ENCODE measurements at regions not wholly inside any gene's neighbourhood (a gene's known extent, or its start where the extent isn't known, plus 50 kb on each side); places are given as distances from the start of the nearest gene placed in this dataset.
"Not testable (repeated sequence)": the region's sequence is repeated elsewhere in the genome, so short reads cannot be mapped to it uniquely, and the experiment has no call there.

GRCh38 chr12:3419558-3419957, 71.4 kb upstream of the PRMT8 start:
- DNase-seq (ENCODE audit: low spot score): no peak

GRCh38 chr12:3420693-3421092, 70.3 kb upstream of the PRMT8 start:
- no peak for DNase-seq (ENCODE audit: low spot score)

GRCh38 chr12:3421191-3421978, 69.6 kb upstream of the PRMT8 start:
- no peak for DNase-seq (ENCODE audit: low spot score)

- DNase-seq (ENCODE audit: low spot score): not testable (repeated sequence)
These were observed 66.2 kb upstream of the PRMT8 start for GRCh38 chr12:3424796-3425195.

GRCh38 chr12:3427956-3428355, 63.0 kb upstream of the PRMT8 start:
- no peak for DNase-seq (ENCODE audit: low spot score)

- DNase-seq (ENCODE audit: low spot score): no peak
These were observed 62.4 kb upstream of the PRMT8 start for GRCh38 chr12:3428631-3429030.

GRCh38 chr12:3429523-3429922, 61.5 kb upstream of the PRMT8 start:
- not testable (repeated sequence) for DNase-seq (ENCODE audit: low spot score)

- no peak for DNase-seq (ENCODE audit: low spot score)
These were observed 59.3 kb upstream of the PRMT8 start for GRCh38 chr12:3431686-3432085.

- DNase-seq (ENCODE audit: low spot score): peak; percentile 57
These were observed 58.7 kb upstream of the PRMT8 start for GRCh38 chr12:3432176-3432742.

- DNase-seq (ENCODE audit: low spot score): peak; percentile 14
These were observed 58.1 kb upstream of the PRMT8 start for GRCh38 chr12:3432868-3433267.

GRCh38 chr12:3436461-3437065, 54.4 kb upstream of the PRMT8 start:
- DNase-seq (ENCODE audit: low spot score): peak; percentile 73

GRCh38 chr12:3437986-3438385, 53.0 kb upstream of the PRMT8 start:
- DNase-seq (ENCODE audit: low spot score): peak; percentile 64

GRCh38 chr12:3438401-3438800, 52.6 kb upstream of the PRMT8 start:
- DNase-seq (ENCODE audit: low spot score): no peak

Measured in mesenteric fat pad (tissue), 1 donor.